Mesothelial cell of epicardium (in vitro differentiated cells): ENCODE measurements at regions not wholly inside any gene's neighbourhood (a gene's known extent, or its start where the extent isn't known, plus 50 kb on each side); places are given as distances from the start of the nearest gene placed in this dataset.

ENCODE experiments used
- DNase-seq, 2 experiments: peaks; one replicate each; pipeline ENCODE4 v3.0.0; 2021; ENCODE audit warnings: low spot score in 2 of 2; ENCODE audit not compliant: unreplicated experiment in 2 of 2
- H3K27ac Mint-ChIP-seq: 2 replicates; pipeline ENCODE4 v1.8.0; 2021; ENCODE audit warnings: mixed read lengths
- H3K27me3 Mint-ChIP-seq: 2 replicates; pipeline ENCODE4 v1.8.0; 2021; ENCODE audit warnings: low read depth, mixed read lengths
- H3K36me3 Mint-ChIP-seq: 2 replicates; pipeline ENCODE4 v1.8.0; 2021; ENCODE audit warnings: mixed read lengths
- H3K4me1 Mint-ChIP-seq: 2 replicates; pipeline ENCODE4 v1.8.0; 2021; ENCODE audit warnings: mixed read lengths
- H3K4me3 Mint-ChIP-seq: 2 replicates; pipeline ENCODE4 v1.8.0; 2021; ENCODE audit warnings: mild to moderate bottlenecking, moderate library complexity, mixed read lengths
- H3K9me3 Mint-ChIP-seq: 2 replicates; pipeline ENCODE4 v1.8.0; 2021; ENCODE audit warnings: mixed read lengths
- CTCF ChIP-seq: fragments of 200-600 bp; sonication (generic); IDR thresholded peaks from one replicate; pipeline ENCODE4 v1.5.0; 2021; ENCODE audit warnings: antibody characterized with exemption; ENCODE audit not compliant: unreplicated experiment

- Mint-ChIP-seq H3K4me1 (no peaks in the 10 kb centered on the region), H3K36me3 (no peaks in the 10 kb centered on the region), H3K27ac (no peak overlapping the region), H3K9me3 (no peaks in the 10 kb centered on the region), H3K4me3 (no peak overlapping the region), H3K27me3 (peaks cover 26% of the 10 kb centered on the region)
- TF ChIP-seq CTCF: no peak
- DNase-seq: no peak
Observed at GRCh38 chr7:131972251-131972650, 415.8 kb upstream of the PODXL start.

- no peak for DNase-seq
- Mint-ChIP-seq H3K27ac (no peak overlapping the region), H3K27me3 (peaks cover 23% of the 10 kb centered on the region), H3K36me3 (no peaks in the 10 kb centered on the region), H3K9me3 (no peaks in the 10 kb centered on the region), H3K4me1 (no peaks in the 10 kb centered on the region), H3K4me3 (no peak overlapping the region)
- no peak for TF ChIP-seq CTCF
Observed at GRCh38 chr7:131970602-131971001, 414.2 kb upstream of the PODXL start.

GRCh38 chr7:131969560-131969959 is 413.1 kb upstream of the PODXL start:
- DNase-seq: no peak
- Mint-ChIP-seq H3K27ac (no peak overlapping the region), H3K4me3 (no peak overlapping the region), H3K9me3 (no peaks in the 10 kb centered on the region), H3K36me3 (no peaks in the 10 kb centered on the region), H3K27me3 (peaks cover 30% of the 10 kb centered on the region), H3K4me1 (no peaks in the 10 kb centered on the region)
- TF ChIP-seq CTCF: no peak

GRCh38 chr7:131967216-131967730 is 410.8 kb upstream of the PODXL start:
- no peaks in the 10 kb centered on the region for H3K9me3 Mint-ChIP-seq
- DNase-seq: no peak
- H3K36me3 Mint-ChIP-seq: no peaks in the 10 kb centered on the region
- H3K4me1 Mint-ChIP-seq: no peaks in the 10 kb centered on the region
- peaks cover 50% of the 10 kb centered on the region for H3K27me3 Mint-ChIP-seq
- H3K27ac Mint-ChIP-seq: no peak overlapping the region
- no peak overlapping the region for H3K4me3 Mint-ChIP-seq
- TF ChIP-seq CTCF: no peak

- peaks cover 69% of the 10 kb centered on the region for H3K27me3 Mint-ChIP-seq
- no peaks in the 10 kb centered on the region for H3K4me1 Mint-ChIP-seq
- H3K36me3 Mint-ChIP-seq: no peaks in the 10 kb centered on the region
- H3K27ac Mint-ChIP-seq: no peak overlapping the region
- DNase-seq: no peak
- H3K9me3 Mint-ChIP-seq: no peaks in the 10 kb centered on the region
- TF ChIP-seq CTCF: no peak
- H3K4me3 Mint-ChIP-seq: no peak overlapping the region
Observed at GRCh38 chr7:131964203-131964602, 407.8 kb upstream of the PODXL start.

GRCh38 chr7:131961054-131961680 is 404.7 kb upstream of the PODXL start:
- no peak overlapping the region for H3K4me3 Mint-ChIP-seq
- no peak for DNase-seq
- peaks cover 81% of the 10 kb centered on the region for H3K27me3 Mint-ChIP-seq
- H3K36me3 Mint-ChIP-seq: no peaks in the 10 kb centered on the region
- TF ChIP-seq CTCF: no peak
- H3K4me1 Mint-ChIP-seq: no peaks in the 10 kb centered on the region
- no peaks in the 10 kb centered on the region for H3K9me3 Mint-ChIP-seq
- no peak overlapping the region for H3K27ac Mint-ChIP-seq
